Kidney (tissue), 13 donors: ENCODE measurements at regions not wholly inside any gene's neighbourhood (a gene's known extent, or its start where the extent isn't known, plus 50 kb on each side); places are given as distances from the start of the nearest gene placed in this dataset.
"Not testable (repeated sequence)": the region's sequence is repeated elsewhere in the genome, so short reads cannot be mapped to it uniquely, and the experiment has no call there.

Experiments
- DNase-seq, 5 donors: peaks; one replicate each; pipeline ENCODE4 v3.0.0-alpha.2; 2013 to 2020
- FAIRE-seq: peaks from 2 replicates; lab custom pipeline; 2012; peaks lifted over from hg19 to GRCh38; lab: Jason Lieb, UNC
- H3K27ac ChIP-seq, 2 donors: one replicate each; pipeline ENCODE4 v1.7.0; 2013; ENCODE audit warnings: low read depth in 2 of 2, low read length in 2 of 2, inconsistent platforms in 1 of 2
- H3K27me3 ChIP-seq: one replicate; pipeline ENCODE4 v1.7.1; 2013; ENCODE audit warnings: low read length, inconsistent platforms; ENCODE audit not compliant: control insufficient read depth, insufficient read depth
- H3K36me3 ChIP-seq, 3 donors: one replicate each; pipeline versions ENCODE4 v1.7.0 to v1.7.1; 2013; ENCODE audit warnings: low read length in 3 of 3, control low read depth in 1 of 3, inconsistent platforms in 1 of 3; ENCODE audit not compliant: insufficient read depth in 3 of 3, control insufficient read depth in 2 of 3
- H3K4me1 ChIP-seq, 3 donors: one replicate each; pipeline versions ENCODE4 v1.7.0 to v1.7.1; 2013; ENCODE audit warnings: low read length in 3 of 3, inconsistent platforms in 1 of 3, low read depth in 1 of 3; ENCODE audit not compliant: control insufficient read depth in 2 of 3, insufficient read depth in 2 of 3
- H3K4me3 ChIP-seq, 3 donors: one replicate each; pipeline versions ENCODE4 v1.7.0 to v1.8.1; 2013; ENCODE audit warnings: low read length in 3 of 3, control low read depth in 1 of 3, inconsistent platforms in 1 of 3
- H3K9ac ChIP-seq, 3 donors: one replicate each; pipeline versions ENCODE4 v1.7.0 to v1.7.1; 2013; ENCODE audit warnings: low read length in 3 of 3, control low read depth in 1 of 3, inconsistent platforms in 1 of 3
- H3K9me3 ChIP-seq, 3 donors: one replicate each; pipeline versions ENCODE4 v1.7.0 to v1.7.1; 2013; ENCODE audit warnings: low read length in 3 of 3, control low read depth in 1 of 3, inconsistent platforms in 1 of 3; ENCODE audit not compliant: control insufficient read depth in 2 of 3, insufficient read depth in 1 of 3
- CTCF ChIP-seq: IDR thresholded peaks from 3 replicates; pipeline ENCODE4 v1.5.1; 2012; ENCODE audit warnings: mild to moderate bottlenecking, moderate library complexity, borderline replicate concordance; ENCODE audit not compliant: insufficient read depth; ENCODE audit errors: extremely low read depth
- intact Hi-C: fragments of 100-400 bp; cut with DNase I; formaldehyde crosslinking; loops from one replicate; pipeline ENCODE4 v1.11.1; 2022
- donor health status: control.
- donor health status: control.
- donor health status: control.
- donor health status: control.
- donor health status: control.
- donor health status: DM: yes; HTN: yes; CAD: no.
- donor health status: Normal renal cell carcinoma (clear cell type).

DNA sequence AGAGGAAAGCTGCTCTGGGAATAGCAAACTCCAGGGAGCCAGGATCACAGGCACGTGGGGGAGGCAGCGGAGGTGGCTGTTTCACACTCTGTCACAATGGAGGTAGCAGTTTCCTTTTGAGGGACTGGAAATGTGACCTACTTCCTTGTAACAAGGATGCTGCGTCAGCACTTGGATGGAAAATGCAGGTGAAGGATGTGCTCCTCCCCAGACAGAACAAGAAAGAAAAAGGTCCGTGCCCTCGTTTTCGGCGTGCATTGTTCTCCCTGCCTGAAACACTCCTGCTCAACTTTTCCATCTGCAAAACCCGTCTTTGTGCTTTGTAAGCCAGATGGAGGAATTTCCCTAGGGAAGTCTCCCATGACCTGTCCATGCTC lies 55.1 kb upstream of the SH3PXD2B start:
- FAIRE-seq, result no peak
- no peak overlapping the region for H3K9ac ChIP-seq
- peaks cover 0 to 17% (median 6%) of the 10 kb centered on the region in 3 donors for H3K9me3 ChIP-seq
- no peaks in the 10 kb centered on the region for H3K36me3 ChIP-seq
- no peak overlapping the region for H3K27ac ChIP-seq
- DNase-seq, result peak in 4 of 5 donors; percentile 39 to 52 (median 46)
- no peaks in the 10 kb centered on the region for H3K4me1 ChIP-seq
- no peaks in the 10 kb centered on the region for H3K27me3 ChIP-seq
- no peak overlapping the region for H3K4me3 ChIP-seq
- intact Hi-C loops, result no loop called here
- no peak for TF ChIP-seq CTCF

- Histone ChIP-seq H3K9ac (no peak overlapping the region), H3K27me3 (no peaks in the 10 kb centered on the region), H3K9me3 (peaks cover 0 to 17% (median 6%) of the 10 kb centered on the region in 3 donors), H3K27ac (no peak overlapping the region), H3K36me3 (no peaks in the 10 kb centered on the region), H3K4me1 (peaks cover 0 to 5% (median 0%) of the 10 kb centered on the region in 3 donors), H3K4me3 (no peak overlapping the region)
- intact Hi-C loops, result no loop called here
- DNase-seq (peak in 2 of 5 donors; percentile 1 to 28), FAIRE-seq (no peak)
- no peak for TF ChIP-seq CTCF
Measured at GRCh38 chr5:172508471-172509404, 54.4 kb upstream of the SH3PXD2B start.

DNA sequence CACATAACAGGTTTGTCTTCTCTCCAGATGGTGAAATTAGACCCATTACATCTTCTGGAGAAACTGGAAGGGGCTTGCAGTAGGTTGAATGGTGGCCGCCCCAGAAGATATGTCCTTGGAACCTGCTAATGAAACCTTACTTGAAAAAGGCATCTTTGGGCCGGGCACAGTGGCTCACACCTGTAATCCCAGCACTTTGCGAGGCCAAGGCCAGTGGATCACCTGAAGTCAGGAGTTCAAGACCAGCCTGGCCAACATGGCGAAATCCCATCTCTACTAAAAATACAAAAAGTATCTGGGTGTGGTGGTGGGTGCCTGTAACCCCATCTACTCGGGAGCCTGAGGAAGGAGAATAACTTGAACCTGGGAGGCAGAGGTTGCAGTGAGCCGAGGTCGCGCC lies 53.2 kb upstream of the SH3PXD2B start:
- H3K4me1 ChIP-seq, H3K27me3 ChIP-seq, H3K9ac ChIP-seq, H3K4me3 ChIP-seq, FAIRE-seq, H3K27ac ChIP-seq, H3K36me3 ChIP-seq, intact Hi-C loops: not testable (repeated sequence)
- peaks cover 0 to 13% (median 6%) of the 10 kb centered on the region in 3 donors for H3K9me3 ChIP-seq
- DNase-seq, result peak in 2 of 5 donors; percentile 3 to 20

DNA sequence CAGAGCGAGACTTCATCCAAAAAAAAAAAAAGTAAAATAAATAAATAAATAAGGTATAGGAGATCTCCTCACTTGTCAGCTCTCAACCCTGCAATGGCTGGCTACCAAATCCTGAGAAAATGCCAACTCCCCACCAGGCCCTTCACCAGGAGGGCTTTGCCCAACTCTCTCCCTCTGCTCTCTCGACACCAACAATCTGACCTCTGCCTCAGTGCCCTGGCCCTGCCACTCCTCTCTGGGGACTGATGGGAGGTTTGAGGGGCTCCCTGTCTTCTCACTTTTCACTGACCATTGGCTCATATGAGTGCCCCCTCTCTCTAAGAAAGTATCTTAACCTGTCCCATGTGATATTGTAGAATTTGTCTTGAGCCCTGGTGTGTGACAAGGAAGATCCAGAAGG lies 52.6 kb upstream of the SH3PXD2B start:
- peak in 2 of 5 donors; percentile 5 to 35 for DNase-seq

More for the DNA sequence above, 52.6 kb upstream of the SH3PXD2B start:
- Histone ChIP-seq H3K4me3 (no peak overlapping the region), H3K9ac (no peak overlapping the region), H3K27me3 (no peaks in the 10 kb centered on the region), H3K27ac (no peak overlapping the region), H3K36me3 (no peaks in the 10 kb centered on the region), H3K9me3 (peaks cover 0 to 9% (median 3%) of the 10 kb centered on the region in 3 donors), H3K4me1 (peaks cover 0 to 5% (median 0%) of the 10 kb centered on the region in 3 donors)
- intact Hi-C loops, result no loop called here
- FAIRE-seq, result no peak
- no peak for TF ChIP-seq CTCF
